Caco-2 (cell line): ENCODE measurements at regions not wholly inside any gene's neighbourhood (a gene's known extent, or its start where the extent isn't known, plus 50 kb on each side); places are given as distances from the start of the nearest gene placed in this dataset.

ENCODE experiments used
- BruUV-seq: library from RNA; stranded (reverse); fragments of 400-500 nt; replicated peaks from 2 replicates; lab custom pipeline; 2021; lab: Mats Ljungman, UMichigan
- CTCF ChIA-PET: fragments of 300-600 bp; sonication (Branson Sonifier 250); formaldehyde crosslinking; loops from one replicate; lab custom pipeline; 2022; ENCODE audit warnings: antibody characterized with exemption; lab: Charles Lee
- POLR2A ChIA-PET: fragments of 300-600 bp; sonication (Branson Sonifier 250); formaldehyde crosslinking; loops from one replicate; lab custom pipeline; 2022; ENCODE audit warnings: antibody characterized with exemption; lab: Charles Lee
- DNase-seq, 2 experiments: peaks; one replicate each; pipeline versions ENCODE4 v3.0.0 to v3.0.0-alpha.2; 2020 to 2022
- H3K27me3 ChIP-seq: replicated peaks from 2 replicates; pipeline ENCODE4 v1.6.0; 2011; ENCODE audit warnings: low read length; ENCODE audit not compliant: control insufficient read depth, insufficient read depth
- H3K36me3 ChIP-seq: 2 replicates; pipeline ENCODE4 v1.5.1; 2011; ENCODE audit warnings: low read length; ENCODE audit not compliant: control insufficient read depth, insufficient read depth
- H3K4me1 ChIP-seq: fragments of 250-450 bp; sonication (Bioruptor Pico); 2 replicates; pipeline ENCODE4 v1.5.1; 2020; ENCODE audit warnings: mild to moderate bottlenecking
- H3K4me3 ChIP-seq: 2 replicates; pipeline ENCODE4 v1.5.1; 2011; ENCODE audit warnings: low read depth, mild to moderate bottlenecking, control low read depth, low read length
- H3K9me3 ChIP-seq: fragments of 250-450 bp; sonication (Bioruptor Pico); 2 replicates; pipeline ENCODE4 v1.5.1; 2020; ENCODE audit warnings: mild to moderate bottlenecking, moderate library complexity
- H3K27ac Mint-ChIP-seq: one replicate; pipeline ENCODE4 v1.8.0; 2022; ENCODE audit warnings: mixed read lengths; ENCODE audit not compliant: unreplicated experiment
- H3K27me3 Mint-ChIP-seq: one replicate; pipeline ENCODE4 v1.8.0; 2022; ENCODE audit warnings: mixed read lengths; ENCODE audit not compliant: insufficient read depth, unreplicated experiment
- H3K36me3 Mint-ChIP-seq: one replicate; pipeline ENCODE4 v1.8.0; 2022; ENCODE audit warnings: mild to moderate bottlenecking, mixed read lengths; ENCODE audit not compliant: insufficient read depth, unreplicated experiment
- H3K4me1 Mint-ChIP-seq: one replicate; pipeline ENCODE4 v1.8.0; 2022; ENCODE audit warnings: low read depth, mixed read lengths; ENCODE audit not compliant: unreplicated experiment
- H3K4me3 Mint-ChIP-seq: one replicate; pipeline ENCODE4 v1.8.0; 2022; ENCODE audit warnings: mild to moderate bottlenecking, moderate library complexity, mixed read lengths; ENCODE audit not compliant: unreplicated experiment
- H3K9me3 Mint-ChIP-seq: one replicate; pipeline ENCODE4 v1.8.0; 2022; ENCODE audit warnings: mixed read lengths; ENCODE audit not compliant: unreplicated experiment
- intact Hi-C: fragments of 100-400 bp; cut with micrococcal nuclease; formaldehyde crosslinking; loops from one replicate; pipeline ENCODE4 v1.10.0; 2022; ENCODE audit not compliant: unreplicated experiment
- TF ChIP-seq, protein P1 (sequence below), 2 experiments: fragments of 200-600 bp in 1 of 2; IDR thresholded peaks; 1 replicate in 1 of 2; 2 replicates in 1 of 2; pipeline versions ENCODE4 v1.5.1 to v1.8.0; 2011 to 2022; ENCODE audit warnings: antibody characterized with exemption in 1 of 2, control low read depth in 1 of 2, inconsistent platforms in 1 of 2, low read depth in 1 of 2, low read length in 1 of 2, mild to moderate bottlenecking in 1 of 2, moderate library complexity in 1 of 2; ENCODE audit not compliant: insufficient read depth in 1 of 2, severe bottlenecking in 1 of 2, unreplicated experiment in 1 of 2

DNA sequence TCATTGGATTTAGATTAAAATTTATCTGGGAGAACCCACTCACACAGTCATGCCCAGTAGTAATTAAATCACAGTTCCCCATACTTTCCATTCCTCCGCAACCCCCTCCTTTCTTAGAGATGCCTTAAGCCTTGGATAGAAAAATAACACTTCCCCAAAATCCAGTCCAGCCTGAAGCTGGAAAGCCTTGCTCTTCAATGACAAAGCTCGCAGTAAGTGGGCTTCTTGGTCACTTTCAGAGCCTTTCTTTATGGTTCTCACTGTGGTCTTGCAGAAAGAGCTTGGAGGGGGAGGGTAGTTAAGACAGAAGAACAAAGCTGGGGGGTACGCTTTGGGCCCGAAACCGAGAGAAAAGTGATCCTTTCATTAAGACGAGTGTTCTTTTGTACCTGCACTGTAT is 802.1 kb upstream of the POU3F3 start:
- CTCF ChIA-PET, result no interaction called here
- Mint-ChIP-seq H3K9me3 (no peaks in the 10 kb centered on the region), H3K27ac (no peak overlapping the region), H3K36me3 (no peaks in the 10 kb centered on the region), H3K27me3 (peaks cover 2% of the 10 kb centered on the region), H3K4me1 (no peaks in the 10 kb centered on the region), H3K4me3 (no peak overlapping the region)
- no TSS peak for BruUV-seq
- Histone ChIP-seq H3K36me3 (no peaks in the 10 kb centered on the region), H3K4me3 (no peak overlapping the region), H3K27me3 (no peaks in the 10 kb centered on the region), H3K4me1 (no peaks in the 10 kb centered on the region), H3K9me3 (no peaks in the 10 kb centered on the region)
- POLR2A ChIA-PET, result no interaction called here
- TF ChIP-seq, protein P1, sequence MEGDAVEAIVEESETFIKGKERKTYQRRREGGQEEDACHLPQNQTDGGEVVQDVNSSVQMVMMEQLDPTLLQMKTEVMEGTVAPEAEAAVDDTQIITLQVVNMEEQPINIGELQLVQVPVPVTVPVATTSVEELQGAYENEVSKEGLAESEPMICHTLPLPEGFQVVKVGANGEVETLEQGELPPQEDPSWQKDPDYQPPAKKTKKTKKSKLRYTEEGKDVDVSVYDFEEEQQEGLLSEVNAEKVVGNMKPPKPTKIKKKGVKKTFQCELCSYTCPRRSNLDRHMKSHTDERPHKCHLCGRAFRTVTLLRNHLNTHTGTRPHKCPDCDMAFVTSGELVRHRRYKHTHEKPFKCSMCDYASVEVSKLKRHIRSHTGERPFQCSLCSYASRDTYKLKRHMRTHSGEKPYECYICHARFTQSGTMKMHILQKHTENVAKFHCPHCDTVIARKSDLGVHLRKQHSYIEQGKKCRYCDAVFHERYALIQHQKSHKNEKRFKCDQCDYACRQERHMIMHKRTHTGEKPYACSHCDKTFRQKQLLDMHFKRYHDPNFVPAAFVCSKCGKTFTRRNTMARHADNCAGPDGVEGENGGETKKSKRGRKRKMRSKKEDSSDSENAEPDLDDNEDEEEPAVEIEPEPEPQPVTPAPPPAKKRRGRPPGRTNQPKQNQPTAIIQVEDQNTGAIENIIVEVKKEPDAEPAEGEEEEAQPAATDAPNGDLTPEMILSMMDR (IDR thresholded peaks at IDR 0.05; ENCODE audit: insufficient read depth in 1 of 2, low read depth in 1 of 2, low read length in 1 of 2, severe bottlenecking in 1 of 2, unreplicated experiment in 1 of 2), result no peak
- DNase-seq, result no peak
- intact Hi-C loops, result no loop called here

DNA sequence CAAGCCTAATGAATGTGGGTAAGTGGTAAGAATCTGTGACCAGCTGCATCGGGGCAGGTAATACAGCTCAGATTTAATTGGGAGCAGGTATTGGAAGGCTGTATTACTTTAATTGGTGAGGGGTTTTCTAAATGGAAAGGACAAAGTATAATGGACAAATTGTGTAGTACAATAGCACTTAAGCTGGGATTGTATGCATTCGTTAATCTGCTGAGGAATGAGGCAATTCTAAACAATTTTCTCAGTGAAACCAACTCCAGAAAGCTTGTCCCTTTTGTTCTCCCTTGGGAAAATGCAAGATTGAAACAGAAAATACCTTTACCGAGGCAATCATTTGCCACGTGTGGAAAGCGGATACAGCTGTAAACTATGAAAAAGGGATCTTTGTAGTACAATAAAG is 801.6 kb upstream of the POU3F3 start:
- Mint-ChIP-seq H3K27me3 (peaks cover 2% of the 10 kb centered on the region), H3K36me3 (no peaks in the 10 kb centered on the region), H3K4me3 (no peak overlapping the region), H3K27ac (no peak overlapping the region), H3K4me1 (no peaks in the 10 kb centered on the region), H3K9me3 (no peaks in the 10 kb centered on the region)
- Histone ChIP-seq H3K9me3 (no peaks in the 10 kb centered on the region), H3K36me3 (no peaks in the 10 kb centered on the region), H3K4me1 (no peaks in the 10 kb centered on the region), H3K4me3 (no peak overlapping the region), H3K27me3 (no peaks in the 10 kb centered on the region)
- intact Hi-C loops, result no loop called here
- POLR2A ChIA-PET, result no interaction called here
- TF ChIP-seq, protein P1 (IDR thresholded peaks at IDR 0.05; ENCODE audit: insufficient read depth in 1 of 2, low read depth in 1 of 2, low read length in 1 of 2, severe bottlenecking in 1 of 2, unreplicated experiment in 1 of 2), result no peak
- CTCF ChIA-PET, result no interaction called here
- BruUV-seq, result no TSS peak
- DNase-seq, result no peak

DNA sequence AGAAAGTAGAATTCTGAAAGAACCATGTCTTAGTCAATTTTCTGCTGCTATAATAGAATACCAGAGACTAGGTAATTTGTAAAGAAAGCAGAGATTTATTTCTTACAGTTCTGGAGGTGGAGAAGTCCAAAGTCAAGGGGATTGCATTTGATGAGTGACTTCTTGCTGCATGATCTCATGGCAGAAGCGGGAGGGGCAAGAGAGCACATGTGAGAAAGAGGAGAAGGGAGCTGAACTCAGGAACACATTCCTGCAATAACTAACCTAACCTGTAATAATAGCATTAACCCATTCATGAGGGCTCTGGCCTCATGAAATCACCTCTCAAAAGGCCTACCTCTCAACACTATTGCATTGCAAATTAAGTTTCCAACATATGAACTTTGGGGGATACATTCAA is 797.5 kb upstream of the POU3F3 start:
- TF ChIP-seq, protein P1 (IDR thresholded peaks at IDR 0.05; ENCODE audit: insufficient read depth in 1 of 2, low read depth in 1 of 2, low read length in 1 of 2, severe bottlenecking in 1 of 2, unreplicated experiment in 1 of 2), result no peak
- no peaks in the 10 kb centered on the region for H3K4me1 Mint-ChIP-seq
- no peak overlapping the region for H3K27ac Mint-ChIP-seq
- H3K9me3 Mint-ChIP-seq, result no peaks in the 10 kb centered on the region
- H3K9me3 ChIP-seq, result no peaks in the 10 kb centered on the region
- no peaks in the 10 kb centered on the region for H3K36me3 ChIP-seq
- no peak overlapping the region for H3K4me3 ChIP-seq
- no peaks in the 10 kb centered on the region for H3K36me3 Mint-ChIP-seq
- no peaks in the 10 kb centered on the region for H3K4me1 ChIP-seq
- H3K27me3 Mint-ChIP-seq, result peaks cover 5% of the 10 kb centered on the region
- CTCF ChIA-PET, result no interaction called here
- intact Hi-C loops, result no loop called here
- no TSS peak for BruUV-seq
- H3K4me3 Mint-ChIP-seq, result no peak overlapping the region
- no peaks in the 10 kb centered on the region for H3K27me3 ChIP-seq
- POLR2A ChIA-PET, result no interaction called here
- DNase-seq, result no peak
